ENCODE measurements at regions not wholly inside any gene's neighbourhood (a gene's known extent, or its start where the extent isn't known, plus 50 kb on each side); places are given as distances from the start of the nearest gene placed in this dataset.

DNA sequence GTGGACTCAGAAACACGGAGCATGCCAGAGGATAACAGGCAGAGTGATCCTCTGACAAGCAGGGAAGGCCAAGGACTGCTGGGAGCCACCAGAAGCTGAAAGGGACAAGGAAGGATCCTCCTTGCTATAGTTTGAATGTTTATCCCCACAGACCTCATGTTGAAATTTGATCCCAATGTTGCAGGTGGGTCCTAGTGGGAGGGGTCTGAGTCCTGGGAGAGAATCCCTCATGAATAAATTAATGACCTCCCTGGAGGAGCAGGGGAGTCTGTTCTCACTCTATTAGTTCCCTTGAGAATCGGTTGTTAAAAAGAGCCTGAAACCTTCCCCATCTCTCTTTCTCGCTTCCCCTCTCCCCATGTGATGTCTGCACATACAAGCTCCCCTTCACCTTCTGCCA lies 124.4 kb downstream of the FBXO15 start:
- TF ChIP-seq, protein P1, sequence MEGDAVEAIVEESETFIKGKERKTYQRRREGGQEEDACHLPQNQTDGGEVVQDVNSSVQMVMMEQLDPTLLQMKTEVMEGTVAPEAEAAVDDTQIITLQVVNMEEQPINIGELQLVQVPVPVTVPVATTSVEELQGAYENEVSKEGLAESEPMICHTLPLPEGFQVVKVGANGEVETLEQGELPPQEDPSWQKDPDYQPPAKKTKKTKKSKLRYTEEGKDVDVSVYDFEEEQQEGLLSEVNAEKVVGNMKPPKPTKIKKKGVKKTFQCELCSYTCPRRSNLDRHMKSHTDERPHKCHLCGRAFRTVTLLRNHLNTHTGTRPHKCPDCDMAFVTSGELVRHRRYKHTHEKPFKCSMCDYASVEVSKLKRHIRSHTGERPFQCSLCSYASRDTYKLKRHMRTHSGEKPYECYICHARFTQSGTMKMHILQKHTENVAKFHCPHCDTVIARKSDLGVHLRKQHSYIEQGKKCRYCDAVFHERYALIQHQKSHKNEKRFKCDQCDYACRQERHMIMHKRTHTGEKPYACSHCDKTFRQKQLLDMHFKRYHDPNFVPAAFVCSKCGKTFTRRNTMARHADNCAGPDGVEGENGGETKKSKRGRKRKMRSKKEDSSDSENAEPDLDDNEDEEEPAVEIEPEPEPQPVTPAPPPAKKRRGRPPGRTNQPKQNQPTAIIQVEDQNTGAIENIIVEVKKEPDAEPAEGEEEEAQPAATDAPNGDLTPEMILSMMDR (IDR thresholded peaks at IDR 0.05; ENCODE audit: unreplicated experiment in 3 of 3): no peak
- Mint-ChIP-seq H3K27me3 (ENCODE audit: low read depth) (no peaks in the 10 kb centered on the region), H3K27ac (no peak overlapping the region), H3K9me3 (no peaks in the 10 kb centered on the region), H3K4me3 (no peak overlapping the region), H3K4me1 (no peaks in the 10 kb centered on the region), H3K36me3 (ENCODE audit: low read depth) (no peaks in the 10 kb centered on the region)

DNA sequence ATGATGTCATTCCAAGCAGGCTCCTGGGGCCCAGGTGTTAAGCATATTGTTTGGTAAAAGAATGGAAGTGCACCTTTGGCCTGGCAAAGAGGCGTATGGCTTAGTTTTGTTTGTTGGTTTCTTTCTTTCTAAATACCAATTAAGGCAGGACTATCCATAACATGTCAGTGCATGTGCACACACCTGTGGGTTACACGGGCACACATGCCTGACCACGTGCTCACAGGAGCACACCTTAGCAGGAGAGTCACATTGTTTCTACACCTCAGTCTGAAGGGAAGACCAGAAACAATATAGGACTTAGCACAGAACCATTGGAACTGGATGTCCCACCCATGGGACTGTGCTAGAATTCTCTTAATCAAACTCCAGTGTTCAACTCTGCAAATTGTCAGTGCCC lies 127.8 kb downstream of the FBXO15 start:
- TF ChIP-seq, protein P1 (IDR thresholded peaks at IDR 0.05; ENCODE audit: unreplicated experiment in 3 of 3): no peak
- no peak overlapping the region for H3K27ac Mint-ChIP-seq
- no peaks in the 10 kb centered on the region for H3K27me3 Mint-ChIP-seq (ENCODE audit: low read depth)
- H3K36me3 Mint-ChIP-seq (ENCODE audit: low read depth): no peaks in the 10 kb centered on the region
- no peak overlapping the region for H3K4me3 Mint-ChIP-seq
- H3K9me3 Mint-ChIP-seq: no peaks in the 10 kb centered on the region
- no peaks in the 10 kb centered on the region for H3K4me1 Mint-ChIP-seq

DNA sequence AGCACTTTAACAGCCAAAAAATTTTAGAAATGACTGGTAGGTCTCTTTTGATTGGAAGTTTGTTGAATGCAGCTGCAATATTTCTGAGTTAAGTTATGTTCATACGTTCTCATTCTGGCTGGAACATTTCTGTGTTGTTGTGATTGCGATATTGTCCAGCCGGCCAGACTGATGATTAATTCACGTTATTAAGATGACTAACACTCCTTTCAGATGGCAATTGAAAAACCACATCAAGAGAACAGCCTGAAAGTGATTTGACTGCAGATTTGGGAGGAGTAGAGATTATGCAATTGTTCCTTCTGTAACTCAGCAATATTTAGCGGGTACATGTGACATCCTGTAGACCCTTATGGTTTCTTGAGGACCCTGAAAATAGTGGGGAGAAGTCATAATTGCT lies 133.7 kb downstream of the FBXO15 start:
- no peak overlapping the region for H3K27ac Mint-ChIP-seq
- H3K4me1 Mint-ChIP-seq: no peaks in the 10 kb centered on the region
- no peaks in the 10 kb centered on the region for H3K9me3 Mint-ChIP-seq
- no peaks in the 10 kb centered on the region for H3K36me3 Mint-ChIP-seq (ENCODE audit: low read depth)
- TF ChIP-seq, protein P1 (IDR thresholded peaks at IDR 0.05; ENCODE audit: unreplicated experiment in 3 of 3): no peak
- no peaks in the 10 kb centered on the region for H3K27me3 Mint-ChIP-seq (ENCODE audit: low read depth)
- H3K4me3 Mint-ChIP-seq: no peak overlapping the region

DNA sequence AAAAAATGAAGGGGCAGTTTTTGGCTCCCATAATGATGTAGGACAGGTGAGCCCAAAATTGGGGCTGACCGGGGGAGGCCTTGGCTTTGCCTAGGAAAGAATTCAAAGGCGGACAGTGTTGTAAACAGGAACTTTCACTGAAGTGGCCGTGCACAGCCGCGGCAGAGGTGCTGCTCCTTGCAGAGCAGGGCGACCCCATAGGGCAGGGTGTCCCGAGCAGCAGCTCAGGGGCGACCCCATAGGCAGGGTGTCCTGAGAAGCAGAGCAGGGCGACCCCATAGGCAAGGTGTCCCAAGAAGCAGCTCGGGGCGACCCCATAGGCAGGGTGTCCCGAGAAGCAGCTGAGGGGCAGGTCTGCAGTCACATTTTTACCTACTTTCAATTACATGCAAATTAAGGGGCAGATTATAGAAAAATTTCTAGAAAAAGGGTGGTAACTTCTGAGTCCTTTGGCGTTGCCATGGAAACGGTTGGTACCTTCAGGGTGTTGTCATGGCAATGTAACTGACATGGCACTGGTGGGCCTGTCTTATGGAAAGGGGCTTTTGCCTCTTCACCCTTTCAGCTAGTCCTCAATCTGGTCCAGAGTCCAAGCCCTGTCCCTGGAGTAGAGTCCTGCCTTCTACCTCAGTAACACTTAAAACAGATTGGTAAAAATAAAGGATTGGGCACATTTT lies 134.5 kb downstream of the FBXO15 start:
- TF ChIP-seq, protein P1 (IDR thresholded peaks at IDR 0.05; ENCODE audit: unreplicated experiment in 3 of 3): no peak
- no peak overlapping the region for H3K27ac Mint-ChIP-seq

DNA sequence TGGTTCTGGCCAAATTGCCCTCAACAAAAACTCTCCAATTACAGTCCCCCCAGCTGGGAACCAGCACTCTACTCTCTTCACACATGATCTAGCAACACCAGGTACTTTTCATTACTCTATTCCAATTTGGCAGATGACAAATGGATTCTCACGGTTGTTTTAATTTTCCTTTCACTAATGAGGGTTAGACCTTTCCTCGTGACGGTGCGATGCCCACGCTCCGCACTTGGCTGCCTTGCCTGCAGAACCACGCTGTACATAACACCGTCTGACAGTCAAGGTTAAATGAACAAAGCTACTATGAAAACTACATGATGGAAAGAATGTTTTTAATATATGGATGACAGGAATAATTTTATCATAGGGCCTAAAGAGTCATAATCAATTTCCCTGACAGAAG lies 141.5 kb downstream of the FBXO15 start:
- H3K36me3 Mint-ChIP-seq (ENCODE audit: low read depth): no peaks in the 10 kb centered on the region
- H3K9me3 Mint-ChIP-seq: no peaks in the 10 kb centered on the region
- no peak overlapping the region for H3K27ac Mint-ChIP-seq
- TF ChIP-seq, protein P1 (IDR thresholded peaks at IDR 0.05; ENCODE audit: unreplicated experiment in 3 of 3): no peak
- no peaks in the 10 kb centered on the region for H3K27me3 Mint-ChIP-seq (ENCODE audit: low read depth)
- no peaks in the 10 kb centered on the region for H3K4me1 Mint-ChIP-seq
- no peak overlapping the region for H3K4me3 Mint-ChIP-seq

More for the DNA sequence above, 134.5 kb downstream of the FBXO15 start:
- no peaks in the 10 kb centered on the region for H3K4me1 Mint-ChIP-seq
- no peaks in the 10 kb centered on the region for H3K36me3 Mint-ChIP-seq (ENCODE audit: low read depth)
- no peak overlapping the region for H3K4me3 Mint-ChIP-seq
- no peaks in the 10 kb centered on the region for H3K27me3 Mint-ChIP-seq (ENCODE audit: low read depth)
- H3K9me3 Mint-ChIP-seq: no peaks in the 10 kb centered on the region

Data from nephron (organoid).